Right renal cortex interstitium (tissue), 3 donors: ENCODE measurements at regions not wholly inside any gene's neighbourhood (a gene's known extent, or its start where the extent isn't known, plus 50 kb on each side); places are given as distances from the start of the nearest gene placed in this dataset.

Experiments used
- DNase-seq, 3 donors: peaks; one replicate each; pipeline ENCODE4 v3.0.0-alpha.2; 2013; ENCODE audit warnings: low read depth in 3 of 3, low spot score in 2 of 3

DNA sequence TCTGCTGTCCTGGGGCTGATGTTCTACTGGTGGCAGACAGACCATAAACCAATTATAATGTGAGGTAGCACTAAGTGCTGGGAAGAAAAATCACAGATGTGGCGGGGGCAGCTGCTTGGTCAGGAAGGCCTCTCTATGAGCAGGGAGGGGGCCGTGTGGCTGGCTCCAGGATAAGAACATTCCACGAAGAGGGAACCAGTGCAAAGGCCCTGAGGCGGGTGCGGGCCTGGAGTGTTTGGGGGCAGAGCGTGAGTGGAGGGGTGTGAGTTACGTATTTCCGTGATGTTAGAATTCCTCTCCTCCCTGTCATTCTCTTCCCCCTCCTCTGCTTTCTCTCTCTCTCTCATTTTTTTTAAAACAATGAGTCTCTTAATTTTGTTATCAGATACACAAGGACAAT lies 67.2 kb downstream of the CEBPB start:
- DNase-seq = no peak

DNA sequence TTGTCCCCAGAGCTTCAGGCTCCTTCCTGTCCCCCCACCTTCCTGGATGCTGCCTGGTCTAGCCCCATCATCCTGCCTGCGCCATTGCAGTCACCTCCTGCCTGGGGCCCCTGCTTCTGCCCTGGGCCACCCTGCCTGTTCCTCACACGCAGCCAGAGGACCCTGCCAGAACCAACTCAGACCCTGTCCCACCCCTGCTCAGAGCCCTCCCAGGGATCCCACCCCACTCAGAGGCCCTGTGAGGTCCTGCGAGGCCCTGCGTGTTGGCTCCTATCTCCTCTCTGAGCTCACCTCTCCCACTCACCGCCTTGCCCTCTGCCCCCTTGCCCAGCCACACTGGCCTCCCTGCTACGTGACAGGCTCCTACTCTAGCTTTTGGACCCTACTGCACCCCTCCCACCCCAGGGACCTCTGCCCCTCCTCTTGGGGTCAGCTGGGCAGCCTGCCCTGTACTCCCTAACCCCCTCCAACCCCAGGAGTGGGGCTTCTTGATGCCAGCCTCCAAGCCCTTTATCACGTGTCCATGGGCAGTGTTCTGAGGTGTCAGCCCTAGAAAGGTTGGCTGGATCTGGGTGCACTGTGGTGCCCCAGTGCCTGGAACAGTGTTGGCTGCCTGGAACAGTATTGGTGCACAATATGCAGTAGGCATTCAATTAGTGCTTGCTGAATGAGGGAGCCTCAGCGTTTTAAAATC lies 68.3 kb downstream of the CEBPB start:
- no peak for DNase-seq

DNA sequence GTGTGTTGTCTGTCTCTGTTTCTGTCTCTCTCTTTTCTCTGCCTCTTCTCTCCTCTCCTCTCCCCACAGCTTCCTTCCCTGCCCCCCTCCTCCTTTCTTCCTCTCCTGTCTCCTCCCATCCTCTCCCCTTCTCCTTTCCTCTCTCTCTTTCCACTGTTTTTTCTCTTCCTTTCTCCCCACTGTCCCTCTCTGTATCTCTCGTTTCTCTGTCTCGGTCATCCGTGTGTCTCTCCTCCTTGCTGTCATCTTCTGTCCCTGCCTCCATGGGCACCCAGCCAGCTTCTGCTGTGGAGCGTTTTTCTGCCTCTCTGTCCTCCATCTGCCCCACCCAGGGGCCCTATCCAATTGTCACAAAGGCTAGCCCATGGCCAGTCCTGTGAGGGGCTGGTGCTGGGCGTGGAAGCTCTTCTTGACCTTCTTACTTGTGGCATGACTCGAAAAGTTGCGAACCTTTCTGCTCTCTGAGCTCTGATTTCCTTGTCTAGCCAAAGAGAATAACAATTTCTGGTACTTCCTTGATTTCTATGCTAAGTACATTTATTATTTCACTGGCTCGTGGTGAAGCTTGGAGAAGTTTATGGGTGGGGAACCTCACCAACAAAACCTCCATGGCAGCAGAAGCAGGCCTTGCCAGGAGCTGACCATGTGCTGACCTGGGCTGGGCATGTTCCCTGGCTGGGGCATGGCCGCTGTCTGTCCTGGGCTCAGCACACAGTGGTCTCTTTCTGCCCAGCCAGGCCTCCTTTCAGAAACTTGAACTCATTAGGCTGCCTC lies 69.3 kb downstream of the CEBPB start:
- no peak for DNase-seq

DNA sequence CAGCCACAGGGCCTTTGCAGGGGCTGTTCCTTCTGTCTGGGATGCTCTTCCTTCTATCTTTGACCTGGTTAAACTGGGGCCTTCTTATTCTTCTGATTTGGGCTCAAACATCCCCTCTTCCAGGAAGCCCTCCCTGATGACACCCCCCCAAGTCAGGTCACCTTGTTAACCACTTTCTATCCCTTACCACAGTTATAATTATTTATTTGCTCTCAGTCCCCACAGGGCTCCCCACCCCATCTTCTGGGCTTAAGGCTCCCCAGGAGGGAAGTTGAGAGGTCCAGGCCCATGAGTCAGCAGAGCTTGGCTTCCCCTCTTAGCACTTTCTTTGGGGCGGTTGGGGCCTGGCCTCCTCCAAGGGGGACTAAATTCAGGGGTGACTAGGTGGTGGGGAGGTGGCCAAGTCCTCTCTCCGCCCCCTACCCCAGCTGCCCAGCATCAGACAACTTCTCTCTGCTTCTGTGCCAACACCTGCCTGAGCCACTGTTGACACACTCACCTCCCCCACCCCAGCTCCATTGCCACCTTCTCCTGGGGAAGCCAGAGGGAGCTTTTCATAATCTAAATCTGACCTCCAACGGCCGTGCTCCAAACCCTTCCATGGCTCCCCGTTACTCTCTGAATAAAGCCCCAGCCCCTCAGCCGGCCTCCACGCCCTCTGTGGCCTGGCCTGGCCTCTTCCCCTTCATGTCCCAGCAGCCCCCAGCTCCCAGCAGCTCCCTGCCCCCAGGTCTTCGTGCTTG lies 70.0 kb downstream of the CEBPB start:
- no peak for DNase-seq

DNA sequence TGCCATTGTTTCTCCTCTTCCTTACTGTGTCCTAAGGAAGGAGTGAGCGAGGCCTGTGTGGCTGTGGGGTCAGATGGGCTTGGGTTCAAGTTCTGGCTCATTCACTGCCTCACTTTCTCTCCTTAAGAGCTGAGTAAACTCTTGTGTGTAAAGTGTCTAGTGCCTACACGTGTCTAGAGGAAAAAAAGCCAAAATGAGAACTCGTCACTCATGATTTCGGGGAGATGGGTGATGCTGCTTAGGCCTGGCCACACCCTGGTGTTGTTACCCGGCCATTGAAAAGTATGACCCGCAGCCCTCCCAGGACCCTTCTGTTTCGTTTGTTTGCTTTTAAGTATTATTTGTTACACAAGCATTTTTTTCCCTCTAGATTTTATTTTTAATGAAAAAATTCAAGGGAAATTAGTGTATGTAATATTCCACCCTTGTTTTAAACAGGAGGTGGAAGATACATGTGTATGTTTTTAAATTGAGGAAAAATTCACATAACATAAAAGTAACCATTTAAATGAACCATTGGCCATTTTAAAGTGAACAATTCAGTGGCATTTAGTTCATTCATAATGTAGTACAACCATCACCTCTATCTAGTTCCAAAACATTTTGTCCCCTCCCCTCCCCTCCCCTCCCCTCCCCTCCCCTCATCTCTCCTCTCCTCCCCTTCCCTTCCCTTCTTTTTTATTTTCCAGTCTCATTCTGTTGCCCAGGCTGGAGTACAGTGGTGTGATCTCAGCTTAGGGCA lies 71.0 kb downstream of the CEBPB start:
- DNase-seq = no peak

DNA sequence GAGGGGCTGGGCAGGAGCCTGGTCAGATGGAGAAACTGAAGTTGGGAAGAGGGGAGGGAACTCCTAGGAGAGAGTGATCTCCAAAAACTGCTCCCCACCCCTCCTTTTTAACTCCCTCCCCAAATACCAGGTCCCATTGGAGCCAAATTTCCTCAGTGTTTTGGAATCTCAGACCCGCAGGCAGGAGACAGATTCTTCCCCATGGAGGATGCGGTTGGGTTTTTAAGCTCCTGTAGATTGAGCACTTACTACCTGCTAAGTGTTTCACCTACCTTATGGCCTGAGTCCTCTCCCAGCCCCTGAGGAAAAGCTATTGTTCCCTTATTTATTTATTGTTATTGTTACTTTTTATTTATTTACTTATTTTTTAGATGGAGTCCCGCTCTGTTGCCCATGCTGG lies 73.2 kb downstream of the CEBPB start:
- no peak for DNase-seq

DNA sequence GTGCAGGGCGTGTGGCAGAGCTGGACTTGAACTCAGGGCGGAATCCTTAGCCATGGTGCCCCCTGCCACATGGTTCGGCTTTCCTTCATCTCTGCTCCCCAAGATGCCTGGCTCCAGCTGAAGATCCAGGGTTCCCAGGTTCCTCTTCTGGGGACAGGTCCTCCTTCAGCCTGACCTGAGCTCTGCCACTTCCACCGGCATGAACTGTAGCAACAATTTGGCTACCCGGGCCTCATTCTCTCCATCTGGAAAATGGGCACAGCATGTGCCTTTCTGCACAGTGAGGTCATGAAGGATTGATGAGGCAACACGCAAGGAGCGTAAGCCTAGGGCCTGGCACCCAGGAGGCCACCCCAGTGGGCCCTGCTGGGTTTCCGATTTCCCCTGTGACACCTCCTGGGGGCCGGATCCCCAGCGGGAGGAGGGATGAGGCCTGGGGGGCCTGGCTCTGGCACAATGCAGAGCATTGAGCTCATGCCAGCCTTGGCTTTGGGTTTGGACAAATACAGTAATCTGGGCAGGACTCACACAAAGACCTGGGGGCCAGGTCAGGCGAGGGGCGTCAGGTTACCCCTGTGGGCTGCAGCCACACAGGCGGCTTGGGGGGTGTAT lies 74.0 kb downstream of the CEBPB start:
- DNase-seq = no peak

DNA sequence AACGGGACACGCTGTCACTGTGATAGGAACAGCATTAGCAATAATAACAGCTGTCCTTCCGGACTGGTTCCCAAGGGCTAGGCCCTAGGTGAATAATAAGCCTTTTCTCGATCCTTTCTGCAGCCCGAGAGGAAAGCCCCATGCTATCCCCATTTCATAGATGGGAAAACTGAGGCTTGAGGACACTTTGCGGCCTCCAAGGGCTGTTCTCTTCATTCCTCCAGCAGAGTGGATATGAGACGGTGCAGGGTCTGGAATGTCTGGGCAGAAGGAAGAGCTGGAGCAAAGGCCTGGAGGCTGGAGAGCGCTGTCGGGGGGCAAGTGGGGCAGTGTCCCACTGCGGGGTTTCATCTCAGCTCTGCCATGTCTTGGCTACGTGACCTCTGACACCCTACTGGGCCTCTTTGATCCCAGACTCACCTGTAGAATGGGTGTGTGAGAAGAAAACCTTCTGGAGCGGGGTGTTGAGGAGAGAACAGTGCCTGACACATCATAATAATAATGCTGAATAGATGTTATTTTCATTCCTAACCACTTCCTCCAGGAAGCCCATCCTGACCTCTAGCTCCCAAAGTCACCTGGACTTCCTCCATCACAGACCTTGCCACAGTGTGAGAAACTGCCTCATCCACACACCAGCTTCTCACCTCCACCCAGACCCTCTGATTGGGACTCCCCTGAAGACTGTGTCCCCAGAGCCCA lies 74.8 kb downstream of the CEBPB start:
- DNase-seq = no peak

DNA sequence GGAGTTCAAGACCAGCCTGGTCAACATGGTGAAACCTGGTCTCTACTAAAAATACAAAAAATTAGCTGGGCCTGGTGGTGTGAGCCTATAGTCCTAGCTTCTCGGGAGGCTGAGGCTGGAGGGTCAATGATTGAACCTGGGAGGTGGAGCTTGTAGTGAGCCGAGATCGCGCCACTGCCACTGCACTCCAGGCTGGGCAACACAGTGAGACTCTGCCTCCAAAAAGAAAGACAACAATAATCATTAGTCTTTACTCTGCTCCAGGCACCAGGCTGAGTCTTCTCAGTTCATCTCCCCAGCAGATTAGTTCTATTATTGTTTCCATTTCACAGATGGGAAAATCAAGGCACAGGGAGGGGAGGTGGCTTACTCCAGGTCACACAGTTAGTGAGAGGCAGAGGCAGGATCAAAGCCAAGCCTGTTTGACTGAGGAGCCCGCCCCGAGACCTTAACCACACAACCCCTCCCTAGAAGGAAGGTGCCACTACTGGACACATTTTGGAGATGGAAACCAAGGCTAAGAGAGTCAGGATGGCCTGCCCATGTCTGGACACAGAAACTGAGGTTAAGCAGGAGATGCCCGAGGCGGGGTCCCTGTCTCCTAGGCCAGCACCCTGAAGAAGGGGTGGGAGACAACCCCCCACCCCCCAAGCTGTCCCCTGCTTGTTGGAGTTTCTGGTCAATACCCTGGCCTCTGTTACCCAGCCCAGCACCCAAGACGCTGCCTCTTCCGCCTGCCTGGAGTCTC lies 75.8 kb downstream of the CEBPB start:
- no peak for DNase-seq

DNA sequence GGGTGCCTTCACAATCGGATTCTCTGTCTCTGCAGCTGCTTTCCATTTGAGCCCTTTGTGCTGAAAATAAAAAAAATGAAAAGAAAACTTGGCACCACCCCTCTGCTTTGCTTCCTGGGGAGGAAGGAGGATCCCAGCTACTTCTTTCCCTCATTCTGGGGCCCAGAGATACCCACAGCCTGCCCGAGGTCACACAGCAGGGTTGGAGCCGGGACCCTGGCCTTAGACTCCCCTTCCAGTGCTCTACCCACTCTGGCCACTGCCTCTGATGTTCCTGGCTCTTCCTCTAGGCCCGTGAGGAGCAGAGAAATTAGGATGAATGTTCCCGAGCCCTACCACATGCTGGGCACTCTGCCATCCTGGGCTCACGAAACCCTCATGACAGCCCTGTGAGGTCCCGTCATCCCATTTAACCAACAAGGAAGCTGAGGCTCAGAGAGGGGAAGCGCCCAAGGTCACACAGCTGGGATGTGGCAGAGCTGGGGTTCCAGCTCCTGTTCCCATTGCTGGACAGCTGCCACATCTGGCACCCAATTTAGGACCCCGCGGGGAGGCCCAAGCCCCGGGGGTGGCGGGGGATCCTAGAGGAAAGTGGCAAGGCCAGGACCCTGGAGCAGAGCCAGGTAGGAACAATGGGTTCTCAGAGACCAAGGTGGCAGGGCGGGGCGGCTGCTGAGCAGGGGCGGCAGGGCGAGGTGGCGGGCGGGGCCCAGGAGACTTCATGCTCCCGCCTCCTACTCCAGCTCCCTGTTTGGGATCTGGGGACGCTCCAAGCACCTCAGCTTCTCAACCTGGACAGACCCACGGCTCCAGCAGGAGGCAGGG lies 76.6 kb downstream of the CEBPB start:
- no peak for DNase-seq

DNA sequence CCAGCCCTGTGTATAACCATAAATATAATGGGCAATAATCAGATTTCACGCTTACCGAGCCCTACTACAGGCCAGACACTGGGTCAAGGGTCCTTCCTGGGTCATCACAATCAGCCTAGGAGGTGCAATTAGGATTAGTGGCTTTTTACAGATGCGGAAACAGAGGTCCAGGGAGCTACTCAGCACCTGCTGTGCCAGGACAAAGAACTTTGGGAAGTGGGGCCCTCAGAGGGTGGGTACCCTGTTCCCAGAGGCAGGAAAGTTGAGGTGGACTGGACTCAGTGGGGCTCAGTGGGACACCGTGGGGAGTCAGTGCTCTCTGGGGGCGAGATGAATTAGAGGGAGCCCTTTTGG lies 77.2 kb downstream of the CEBPB start:
- DNase-seq = no peak

DNA sequence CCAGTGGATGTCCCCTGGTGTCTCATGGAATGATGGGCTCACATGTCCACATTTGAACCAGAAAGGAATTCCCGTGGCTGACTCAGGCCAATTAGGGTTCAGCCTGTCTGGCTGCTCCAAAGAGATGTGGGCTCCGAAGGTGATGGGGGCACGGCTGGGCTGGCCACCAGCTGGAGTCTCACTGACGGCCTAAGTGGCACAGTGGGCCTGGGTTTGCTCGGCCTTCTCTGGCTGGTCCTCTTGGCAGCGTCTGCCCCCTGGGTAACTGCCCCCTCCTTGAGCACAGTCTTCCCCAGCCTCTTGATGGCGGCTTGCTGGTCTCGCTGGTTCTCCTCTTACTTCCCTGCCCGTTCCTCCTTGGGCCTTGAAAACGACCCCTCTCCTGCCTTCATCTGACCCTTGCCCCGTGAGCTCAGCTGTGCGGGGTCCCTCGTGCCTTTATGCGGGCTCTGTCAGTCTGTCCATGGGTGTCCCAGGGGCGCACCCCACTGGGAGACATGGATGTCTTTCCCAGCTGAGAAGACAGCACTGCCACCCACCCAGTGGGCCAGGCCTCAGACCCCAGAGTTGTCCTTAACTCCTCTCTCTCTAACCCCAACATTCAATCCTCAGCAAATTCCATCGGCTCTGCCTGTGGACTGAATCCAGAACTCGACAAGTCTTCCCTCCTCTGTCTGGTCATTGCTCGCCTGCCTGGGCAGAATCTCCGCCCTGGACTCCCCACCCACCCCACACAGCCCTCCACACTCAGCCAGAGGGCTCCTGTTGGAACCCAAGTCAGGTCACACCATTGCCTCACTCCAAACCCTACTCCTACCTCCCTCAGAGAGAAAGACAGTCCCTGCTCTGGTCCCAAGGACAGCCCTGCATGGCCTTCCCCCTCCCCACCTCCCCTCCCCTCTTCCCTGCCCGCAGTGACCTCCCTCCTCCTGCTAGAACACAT lies 78.7 kb downstream of the CEBPB start:
- DNase-seq = no peak

DNA sequence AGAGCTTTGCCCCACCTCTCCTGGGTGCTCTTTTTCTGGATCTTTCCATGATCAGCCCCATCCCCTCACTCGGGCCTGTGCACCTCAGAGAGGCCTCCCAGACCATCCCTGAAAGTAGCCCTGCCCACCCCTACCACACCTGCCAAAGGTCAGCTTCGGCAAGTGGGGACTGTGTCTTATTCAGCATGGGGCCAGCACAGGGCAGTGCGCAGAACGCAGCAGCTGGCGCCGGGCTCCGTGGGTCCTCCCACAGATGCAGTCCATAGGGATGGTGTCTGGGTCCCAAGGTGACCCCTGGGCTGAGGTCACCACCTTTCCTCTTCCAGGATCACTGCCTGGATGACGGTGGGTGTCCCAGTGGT lies 79.4 kb downstream of the CEBPB start:
- DNase-seq = no peak

DNA sequence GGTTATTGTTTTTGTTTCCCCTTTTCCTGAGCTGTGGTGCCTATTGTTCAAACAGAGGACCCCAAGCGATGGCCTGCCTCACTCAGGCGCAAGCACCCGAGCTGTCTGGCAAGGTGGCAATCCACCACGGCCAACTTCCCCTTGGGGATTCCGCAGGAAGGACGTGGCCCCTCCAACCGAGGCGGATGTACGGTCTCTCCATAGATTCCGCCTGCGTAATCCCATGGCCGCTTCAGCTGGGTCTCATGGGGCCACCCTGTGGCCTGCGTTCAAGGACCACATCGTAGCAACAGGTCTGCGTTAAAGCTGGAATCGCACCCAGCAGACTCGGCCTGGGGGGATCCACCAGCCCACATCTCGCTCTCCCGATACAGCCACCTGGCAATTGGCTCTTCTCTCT lies 79.9 kb downstream of the CEBPB start:
- DNase-seq = no peak

DNA sequence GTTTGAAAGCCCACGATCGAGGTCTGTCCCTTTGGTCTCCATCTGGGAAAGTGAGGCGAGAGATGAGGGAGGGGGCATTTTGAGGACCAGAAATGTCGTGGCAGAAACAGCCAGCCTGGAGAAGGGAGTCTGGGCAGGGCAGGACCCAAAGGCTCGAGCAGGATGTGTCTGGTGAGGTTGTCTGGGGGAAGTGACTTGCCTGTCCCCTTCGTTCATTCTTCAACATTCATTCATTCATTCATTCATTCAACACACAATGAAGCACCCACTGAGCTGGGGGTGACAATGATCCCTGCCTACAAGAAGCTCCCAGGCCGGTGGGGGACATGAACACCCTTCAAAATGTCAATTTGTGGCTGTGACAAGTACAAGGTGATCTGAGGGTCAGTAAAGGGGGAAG lies 80.5 kb downstream of the CEBPB start:
- DNase-seq = no peak

DNA sequence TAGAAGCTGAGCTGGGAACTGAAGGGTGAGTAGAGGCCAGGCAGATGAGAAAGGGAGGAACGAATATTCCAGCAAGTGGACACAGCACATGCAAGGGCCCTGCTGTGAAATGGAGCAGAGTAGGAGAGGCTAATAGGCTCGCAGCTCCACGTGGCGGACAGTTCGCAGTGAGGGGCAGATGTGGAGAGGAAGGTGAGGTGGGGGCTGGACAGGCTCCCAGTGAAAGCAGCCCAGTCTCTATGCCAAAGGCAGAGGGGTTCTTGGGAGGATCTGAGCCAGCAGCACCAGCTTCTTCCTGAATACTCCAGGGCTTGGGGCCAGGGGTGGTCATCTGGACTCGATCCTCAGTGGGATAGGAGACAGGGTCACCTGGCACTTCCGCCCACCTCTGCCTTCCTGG lies 81.0 kb downstream of the CEBPB start:
- DNase-seq = no peak

DNA sequence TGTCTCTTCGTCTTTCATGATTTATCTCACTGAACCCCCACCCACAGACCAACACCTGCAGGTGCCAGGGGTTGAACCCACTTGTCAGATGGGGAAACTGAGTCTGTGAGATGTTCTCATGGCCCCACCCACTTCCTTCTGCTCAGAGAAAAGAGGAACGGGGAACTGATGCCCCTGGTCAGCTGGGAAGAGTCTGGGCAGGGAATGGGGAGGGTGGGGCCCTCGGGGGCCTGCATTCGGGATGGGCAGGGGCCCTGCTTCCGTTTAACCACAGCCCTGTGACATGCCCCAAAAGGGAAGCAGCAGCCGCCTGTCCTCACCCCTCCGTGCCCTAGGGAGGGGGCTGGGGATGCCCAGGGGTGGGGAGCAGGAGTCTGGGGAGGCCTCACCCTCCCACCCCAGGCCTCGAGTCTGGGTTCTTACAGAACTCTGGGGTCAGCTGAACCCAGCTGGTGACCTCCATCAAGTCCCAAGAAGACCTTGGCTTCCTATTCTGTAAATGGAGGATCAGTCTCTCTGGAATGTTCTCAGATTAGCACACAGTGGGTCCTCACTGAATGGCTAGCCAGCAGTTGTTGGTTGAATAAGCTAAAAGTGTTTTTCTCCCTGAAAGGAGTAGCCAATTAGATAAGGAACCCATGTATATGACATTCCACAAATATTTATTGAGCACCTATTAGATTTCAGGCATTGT lies 81.5 kb downstream of the CEBPB start:
- no peak for DNase-seq
